ENCODE measurements at regions not wholly inside any gene's neighbourhood (a gene's known extent, or its start where the extent isn't known, plus 50 kb on each side); places are given as distances from the start of the nearest gene placed in this dataset.
"Not testable (repeated sequence)": the region's sequence is repeated elsewhere in the genome, so short reads cannot be mapped to it uniquely, and the experiment has no call there.

DNA sequence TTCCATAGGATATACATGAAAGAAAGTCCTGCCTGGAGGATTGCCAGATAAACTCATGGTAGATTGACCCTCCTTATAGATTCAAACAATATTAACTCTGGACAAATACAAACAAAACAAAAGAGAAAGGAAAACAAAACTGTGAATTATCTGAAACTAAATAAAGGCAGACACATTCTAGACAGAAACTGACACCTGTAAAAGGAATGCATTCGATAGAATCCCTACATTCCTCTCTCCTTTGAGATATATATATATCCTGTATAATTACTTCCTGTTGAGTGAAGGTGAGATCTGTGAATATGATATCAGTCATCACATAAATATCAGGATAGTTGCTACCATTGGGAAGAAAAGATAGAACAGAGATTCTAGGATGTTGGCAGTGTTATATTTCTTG is 948.4 kb upstream of the ATXN7L3B start:
- DNase-seq: no peak

DNA sequence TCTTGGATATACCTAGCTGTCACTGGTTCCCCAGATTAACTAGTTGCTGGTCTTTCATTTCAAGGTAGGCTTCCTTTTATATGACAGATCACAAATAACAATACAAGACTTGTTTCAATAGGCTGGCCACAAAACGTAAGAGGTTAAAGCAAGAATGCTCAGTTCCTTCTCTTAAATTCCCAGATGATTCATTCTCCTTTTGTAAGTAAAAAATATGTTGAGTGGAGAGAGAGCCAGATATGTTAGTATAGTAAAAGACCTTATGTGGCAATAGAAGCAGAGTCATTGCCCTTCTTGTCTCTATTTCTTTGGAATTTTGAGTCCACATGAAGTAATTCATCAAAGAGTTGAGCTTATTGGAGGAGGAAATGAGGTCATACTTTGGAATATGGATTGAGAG is 939.0 kb upstream of the ATXN7L3B start:
- DNase-seq: no peak

DNA sequence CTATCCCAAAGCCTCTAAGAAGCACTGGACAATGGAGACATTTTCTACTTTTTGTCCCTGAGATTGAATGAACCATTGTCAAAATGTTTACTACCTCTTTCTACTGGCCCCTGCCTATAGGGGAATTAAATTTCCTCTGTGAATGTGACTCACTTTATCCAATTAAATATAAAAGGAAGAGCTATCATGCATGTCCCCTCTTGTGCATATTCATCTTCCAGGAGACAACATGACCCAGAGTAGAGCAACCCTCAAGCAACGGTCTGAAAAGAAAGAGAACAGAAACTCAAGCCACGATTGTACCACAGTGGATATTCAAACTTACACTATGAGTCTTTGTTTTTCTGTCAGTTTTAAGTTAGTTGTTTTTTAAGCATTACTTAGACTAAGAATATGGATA is 938.4 kb upstream of the ATXN7L3B start:
- no peak for DNase-seq

DNA sequence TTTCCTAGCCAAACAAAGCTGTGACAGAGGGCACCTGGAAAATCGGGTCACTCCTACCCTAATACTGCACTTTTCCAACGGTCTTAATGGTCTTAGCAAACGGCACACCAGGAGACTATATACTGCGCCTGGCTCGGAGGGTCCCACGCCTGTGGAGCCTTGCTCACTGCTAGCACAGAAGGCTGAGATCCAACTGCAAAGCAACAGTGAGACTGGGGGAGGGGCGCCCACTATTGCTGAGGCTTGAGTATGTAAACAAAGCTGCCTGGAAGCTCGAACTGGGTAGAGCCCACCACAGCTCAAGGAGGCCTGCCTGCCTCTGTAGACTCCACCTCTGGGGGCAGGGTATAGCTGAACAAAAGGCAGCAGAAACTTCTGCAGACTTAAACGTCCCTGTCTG is 931.7 kb upstream of the ATXN7L3B start:
- not testable (repeated sequence) for DNase-seq

DNA sequence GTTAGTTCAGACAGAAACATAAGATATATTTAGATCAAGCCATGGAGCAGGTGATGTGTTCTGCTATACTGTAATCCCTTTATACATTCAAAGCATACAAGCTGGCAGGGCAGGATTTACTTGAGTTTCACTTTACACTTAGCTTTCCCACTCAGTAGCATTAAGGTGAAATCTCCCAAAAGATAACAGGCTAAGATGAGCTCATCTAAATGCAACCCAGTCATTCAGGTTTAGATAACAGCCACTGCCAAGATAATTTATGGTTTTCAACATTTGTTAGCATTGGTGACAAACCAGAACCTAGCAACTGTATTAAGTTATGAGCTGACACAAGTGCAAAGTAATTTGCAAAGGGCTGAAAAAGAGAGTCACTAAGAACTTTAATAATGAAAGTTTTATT is 925.1 kb upstream of the ATXN7L3B start:
- no peak for DNase-seq

DNA sequence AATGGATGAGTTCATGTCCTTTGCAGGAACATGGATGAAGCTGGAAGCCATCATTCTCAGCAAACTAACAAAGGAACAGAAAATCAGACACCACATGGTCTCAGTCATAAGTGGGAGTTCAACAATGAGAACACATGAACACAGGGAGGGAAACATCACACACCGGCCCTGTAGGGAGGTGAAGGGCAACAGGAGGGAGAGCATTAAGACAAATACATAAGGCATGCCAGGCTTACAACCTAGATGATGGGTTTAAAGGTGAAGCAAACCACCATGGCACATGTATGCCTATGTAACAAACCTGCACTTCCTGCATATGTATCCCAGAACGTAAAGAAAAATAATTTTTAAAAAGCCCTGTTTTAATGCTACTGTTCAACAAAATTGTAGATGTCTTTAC is 914.2 kb upstream of the ATXN7L3B start:
- no peak for DNase-seq

DNA sequence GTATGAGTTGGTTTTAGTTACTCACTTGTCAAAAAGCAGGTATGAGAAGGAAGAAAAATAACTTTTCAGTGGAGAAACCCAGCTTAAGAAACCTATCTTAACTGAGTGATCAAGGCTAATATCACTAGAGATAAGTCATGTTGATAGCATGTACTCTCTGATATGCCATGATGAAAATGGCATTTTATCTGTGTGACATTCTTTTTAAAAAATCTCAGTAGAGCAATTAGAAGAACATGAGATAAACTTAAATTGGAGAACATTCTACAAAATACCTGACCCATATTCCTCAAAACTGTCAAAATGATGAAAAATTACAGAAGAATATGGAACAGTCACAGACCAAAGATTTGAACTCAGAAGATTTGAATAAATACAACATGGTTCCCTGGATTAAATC is 912.4 kb upstream of the ATXN7L3B start:
- DNase-seq: no peak

DNA sequence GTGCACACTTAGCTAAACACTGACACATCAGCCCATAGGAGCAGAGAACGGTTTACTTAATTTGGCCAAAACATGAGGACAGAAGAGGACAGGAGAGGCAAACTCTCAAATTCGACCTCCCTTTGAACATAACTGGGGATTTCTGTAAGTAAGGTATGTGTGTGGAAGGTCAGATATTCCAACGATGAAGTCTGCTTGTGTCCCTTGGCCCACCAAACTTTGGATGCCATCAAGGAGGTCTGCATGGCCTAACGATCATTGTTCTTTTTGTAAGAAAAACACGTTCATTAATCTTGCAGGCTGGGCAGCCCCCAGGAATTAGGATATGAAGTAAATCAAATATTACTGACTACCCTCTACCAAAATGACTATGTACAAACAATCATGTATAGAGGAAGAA is 908.5 kb upstream of the ATXN7L3B start:
- DNase-seq: no peak

DNA sequence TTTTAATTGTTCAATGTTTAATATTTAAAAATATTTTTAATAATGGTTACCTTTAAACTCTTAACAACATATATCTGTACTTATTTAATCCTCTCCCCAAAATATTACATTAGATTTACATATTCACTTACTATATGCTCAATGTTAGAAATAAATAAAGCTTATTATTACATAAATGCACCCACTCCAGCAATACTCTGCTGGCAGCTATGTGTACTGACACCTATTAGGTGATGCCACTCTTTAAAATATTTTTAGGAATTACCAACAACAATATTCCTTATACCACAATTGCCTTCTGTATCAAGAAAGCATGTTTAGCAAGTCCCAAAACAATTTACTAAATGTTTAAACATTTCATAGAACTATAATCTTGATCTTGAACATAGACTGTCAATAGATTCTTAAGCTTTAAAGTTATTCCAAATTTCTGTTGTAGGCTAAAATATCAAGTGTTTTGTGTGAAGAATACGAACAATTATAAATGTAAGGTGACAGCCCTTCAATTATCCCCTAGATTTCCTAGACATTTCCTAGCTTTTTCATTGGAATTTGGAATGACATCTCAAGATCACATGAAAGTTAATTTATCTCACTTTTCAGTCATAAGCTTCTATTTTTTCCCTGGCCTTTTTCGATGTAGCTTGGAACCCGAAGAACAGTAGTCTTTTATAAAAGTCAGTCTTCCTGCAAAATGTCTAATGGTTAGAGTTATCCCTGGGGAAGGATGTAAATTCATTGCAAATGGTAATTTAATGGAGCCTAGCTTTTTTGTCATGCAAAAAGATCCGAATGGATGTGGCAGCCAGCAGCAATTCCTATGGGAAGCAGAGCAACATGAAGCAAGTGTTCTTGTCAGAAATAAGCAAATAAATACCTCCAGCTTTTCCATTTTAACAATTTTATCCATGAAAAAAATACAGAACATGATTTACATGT is 907.5 kb upstream of the ATXN7L3B start:
- no peak for DNase-seq

DNA sequence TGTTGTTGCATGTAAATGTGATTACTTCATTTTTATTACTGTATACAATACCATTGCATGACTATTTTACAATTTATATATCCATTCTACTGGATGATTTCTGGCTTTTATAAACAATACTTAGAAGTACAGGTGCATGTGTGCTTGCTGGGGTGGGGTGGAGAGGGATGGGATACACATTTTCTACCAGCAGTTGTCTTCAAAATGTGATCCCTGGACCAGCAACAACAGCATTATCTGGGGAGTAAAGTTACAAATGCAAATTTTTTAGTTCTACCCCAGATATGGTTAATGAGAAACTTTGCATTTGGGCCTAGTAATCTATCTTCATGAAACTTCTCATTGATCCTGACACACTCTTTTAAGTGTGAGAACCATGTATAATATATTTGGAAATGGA is 905.4 kb upstream of the ATXN7L3B start:
- DNase-seq: no peak

DNA sequence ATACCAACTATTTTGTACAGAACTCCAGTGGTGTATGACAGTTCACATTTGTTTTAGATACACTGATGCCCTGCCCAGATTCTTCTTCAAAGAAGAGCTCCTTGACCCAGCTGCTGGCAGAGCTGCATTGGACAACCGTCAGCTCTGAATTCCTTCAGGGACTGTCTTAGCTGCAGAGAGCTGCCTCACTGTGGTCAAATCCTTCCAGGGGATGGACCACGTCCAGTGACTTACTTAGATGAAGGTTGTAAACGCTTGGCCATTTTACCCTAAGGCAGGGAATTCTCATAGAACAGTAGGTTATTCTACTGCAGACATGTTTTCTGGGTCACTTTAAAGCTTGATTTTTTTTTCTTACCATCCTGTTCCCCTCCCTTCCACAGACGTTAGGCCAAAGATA is 905.0 kb upstream of the ATXN7L3B start:
- DNase-seq: no peak

DNA sequence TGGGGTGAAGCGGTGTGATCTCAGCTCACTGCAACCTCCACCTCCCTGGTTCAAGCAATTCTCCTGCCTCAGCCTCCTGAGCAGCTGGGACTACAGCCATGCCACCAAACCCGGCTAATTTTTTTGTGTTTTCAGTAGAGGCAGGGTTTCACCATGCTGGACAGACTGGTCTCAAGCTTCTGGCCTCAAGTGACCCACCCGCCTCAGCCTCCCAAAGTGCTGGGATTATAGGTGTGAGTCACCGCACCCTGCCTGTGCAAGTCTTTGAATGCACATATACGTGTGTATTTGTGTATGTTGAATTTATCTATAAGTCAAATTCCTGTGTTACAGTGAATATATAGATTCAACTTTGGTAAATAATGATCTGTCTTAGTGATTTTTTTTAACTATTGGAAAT is 898.2 kb upstream of the ATXN7L3B start:
- DNase-seq: not testable (repeated sequence)

DNA sequence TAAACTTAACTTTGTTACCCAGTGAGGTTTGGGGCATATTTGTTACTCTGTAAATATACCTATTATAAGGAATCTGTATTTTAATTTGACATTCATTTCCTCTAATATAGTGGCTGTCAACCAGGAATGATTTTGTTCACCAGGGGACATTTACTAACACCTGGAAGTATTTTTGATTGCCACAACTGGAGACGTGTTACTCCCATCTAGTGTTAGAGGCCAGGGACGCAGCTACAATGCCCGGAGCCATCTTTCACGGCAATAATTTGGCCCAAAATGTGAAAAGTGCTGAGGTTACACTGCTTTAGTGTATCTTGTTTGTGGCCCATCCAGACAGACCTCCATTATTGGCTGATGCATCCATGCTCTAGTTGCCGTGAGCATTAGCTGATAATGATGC is 881.3 kb upstream of the ATXN7L3B start:
- no peak for DNase-seq

DNA sequence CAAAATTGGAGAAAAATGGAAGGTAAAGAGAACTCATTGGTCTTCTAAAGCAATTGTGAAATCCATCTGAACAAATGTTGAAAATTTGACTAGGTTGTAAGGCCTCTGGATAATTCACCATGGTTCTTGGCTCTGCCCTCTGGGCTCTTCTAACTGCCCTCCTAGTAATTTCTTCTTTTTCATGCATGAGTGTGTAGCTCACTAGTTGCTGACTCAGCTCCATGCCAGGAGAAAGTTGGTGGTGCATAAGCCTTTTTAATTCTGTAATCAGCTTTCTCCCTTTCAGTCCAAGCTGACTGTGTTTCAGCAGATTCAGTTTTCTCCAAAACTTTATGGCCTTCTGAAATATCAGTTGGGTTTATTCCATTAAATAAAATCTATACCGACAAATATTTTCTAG is 877.8 kb upstream of the ATXN7L3B start:
- DNase-seq: no peak

DNA sequence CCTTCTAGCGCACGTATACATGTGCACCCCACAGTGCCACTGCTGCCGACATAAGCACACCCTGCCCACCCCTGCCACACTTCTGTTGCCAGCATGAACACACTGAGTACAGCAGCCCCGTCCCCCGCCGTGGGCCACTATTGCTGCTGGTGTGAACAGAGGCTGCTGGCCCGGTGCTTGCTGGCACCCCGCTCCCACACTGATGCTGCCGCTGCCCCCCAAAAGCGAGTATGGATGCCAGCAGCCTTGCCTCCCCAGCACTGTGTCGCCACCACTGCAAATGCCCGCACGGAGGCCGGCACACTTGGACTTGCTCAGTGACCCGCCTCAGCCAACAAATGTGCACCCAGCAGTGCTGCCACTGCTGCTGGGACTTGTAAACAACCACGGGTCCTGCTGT is 872.4 kb upstream of the ATXN7L3B start:
- no peak for DNase-seq

DNA sequence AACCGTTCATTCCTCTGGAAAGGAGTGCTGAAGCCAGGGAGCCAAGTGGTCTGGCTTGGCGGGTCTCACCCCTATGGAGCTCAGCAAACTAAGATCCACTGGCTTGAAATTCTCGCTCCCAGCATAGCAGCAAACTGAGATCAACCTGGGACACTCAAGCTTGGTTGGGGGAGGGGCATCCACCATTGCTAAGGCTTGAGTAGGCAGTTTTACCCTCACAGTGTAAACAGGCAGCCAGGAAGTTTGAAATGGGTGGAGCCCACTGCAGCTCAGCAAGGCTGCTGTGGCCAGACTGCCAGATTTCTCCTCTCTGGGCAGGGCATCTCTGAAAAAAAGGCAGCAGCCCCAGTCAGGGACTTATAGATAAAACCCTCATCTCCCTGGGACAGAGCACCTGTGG is 866.1 kb upstream of the ATXN7L3B start:
- not testable (repeated sequence) for DNase-seq

DNA sequence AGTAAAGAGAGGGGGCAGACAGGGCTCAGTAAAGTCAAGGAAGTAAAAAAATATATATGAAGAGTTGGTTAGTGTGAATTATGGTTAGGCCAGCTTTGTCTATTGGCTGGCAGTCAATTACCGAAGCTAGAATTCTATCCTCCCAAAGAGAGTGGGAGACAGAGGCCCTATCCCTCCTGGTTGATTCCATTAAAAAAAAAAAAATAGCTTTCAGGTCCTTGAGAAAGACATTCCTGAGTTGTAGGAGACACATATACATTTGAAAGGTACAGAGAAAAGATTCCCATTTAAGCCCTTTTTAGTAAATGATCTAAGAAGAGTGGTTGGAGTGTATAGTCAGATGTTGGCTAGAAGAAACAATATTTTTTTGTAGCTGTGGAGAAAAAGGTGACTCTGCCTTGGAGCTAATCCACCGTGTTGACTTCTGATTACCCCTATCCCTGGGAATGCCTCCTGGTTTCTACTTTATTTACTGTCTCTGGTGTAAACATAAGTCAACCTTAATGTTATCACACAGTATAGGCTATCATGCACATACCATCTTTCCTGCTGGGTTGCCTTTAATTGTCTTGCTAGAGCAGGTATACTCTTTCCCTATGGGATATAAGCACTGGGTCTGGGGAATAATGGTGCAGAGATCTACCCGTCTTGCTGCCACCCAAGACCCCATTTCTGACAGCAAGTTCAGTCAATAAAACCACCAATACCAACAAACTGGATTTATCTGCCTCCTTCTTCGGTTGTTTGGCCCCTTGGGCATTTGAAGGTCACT is 859.9 kb upstream of the ATXN7L3B start:
- no peak for DNase-seq

DNA sequence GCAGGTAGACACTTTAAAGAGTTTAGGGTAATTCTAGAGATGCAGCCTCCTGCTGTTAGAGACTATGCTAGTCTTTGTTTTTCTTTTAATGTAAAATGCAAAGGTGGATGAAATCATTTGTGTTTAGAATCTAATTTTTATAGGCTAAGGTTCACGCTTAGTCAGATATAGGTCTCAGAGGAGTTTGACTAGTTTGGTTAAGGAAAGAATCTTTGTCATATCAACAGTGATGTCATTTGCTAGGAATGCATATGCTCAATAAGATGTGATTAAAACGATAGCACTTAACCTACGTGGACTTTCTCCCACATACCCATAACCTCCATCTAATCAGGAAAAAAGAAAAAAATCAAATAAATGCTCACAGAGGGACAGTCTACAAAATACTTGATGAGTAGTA is 859.3 kb upstream of the ATXN7L3B start:
- no peak for DNase-seq

DNA sequence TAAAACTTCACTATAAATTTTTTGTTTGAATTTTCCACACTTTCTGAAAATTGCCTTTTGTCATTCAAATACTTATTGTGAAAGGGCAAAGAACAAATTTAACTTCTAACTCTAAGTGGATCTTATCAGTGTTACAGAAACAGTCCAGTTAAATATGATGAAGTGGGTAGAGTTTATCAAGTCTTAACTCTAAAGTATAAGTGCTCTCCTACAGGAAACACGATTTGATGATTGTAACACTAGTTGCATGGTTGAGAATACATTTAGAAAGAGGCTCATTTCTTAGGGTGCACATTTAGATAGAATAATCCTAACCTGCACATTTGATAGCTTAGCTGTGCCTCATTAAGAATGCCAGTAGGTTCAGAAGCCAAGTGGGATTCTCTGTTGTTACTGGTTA is 838.3 kb upstream of the ATXN7L3B start:
- no peak for DNase-seq

DNA sequence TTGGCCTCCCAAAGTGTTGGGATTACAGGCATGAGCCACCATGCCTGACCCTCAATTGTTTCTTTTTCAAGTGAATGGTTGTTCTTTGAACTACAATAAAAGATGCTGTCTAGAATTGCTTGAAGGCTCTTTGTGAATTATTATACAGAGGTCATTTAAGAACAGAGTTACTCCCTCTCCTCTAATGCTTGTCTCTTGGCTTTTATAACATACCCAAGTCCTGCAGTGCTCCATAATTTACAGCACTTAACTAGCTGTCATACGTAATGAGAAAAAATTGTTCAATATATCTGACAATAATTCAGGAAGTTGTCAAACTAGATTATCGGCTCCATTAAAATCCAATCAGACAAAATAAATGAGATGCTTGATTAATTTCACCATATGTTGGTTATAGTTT is 823.0 kb upstream of the ATXN7L3B start:
- no peak for DNase-seq

DNA sequence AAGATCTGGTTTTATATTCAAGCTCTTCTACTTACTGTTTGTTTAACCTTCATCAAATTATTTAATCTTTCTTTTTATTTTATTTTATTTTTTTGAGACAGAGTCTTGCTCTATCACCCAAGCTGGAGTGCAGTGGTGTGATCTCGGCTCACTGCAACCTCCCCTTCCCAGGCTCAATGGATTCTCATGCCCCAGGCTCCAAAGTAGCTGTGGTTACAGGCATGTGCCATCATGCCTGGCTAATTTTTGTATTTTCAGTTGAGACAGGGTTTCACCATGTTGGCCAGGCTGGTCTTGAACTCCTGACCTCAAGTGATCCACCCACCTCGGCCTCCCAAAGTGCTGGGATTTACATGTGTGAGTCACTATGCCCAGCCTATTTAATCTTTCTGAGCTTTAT is 821.5 kb upstream of the ATXN7L3B start:
- not testable (repeated sequence) for DNase-seq

DNA sequence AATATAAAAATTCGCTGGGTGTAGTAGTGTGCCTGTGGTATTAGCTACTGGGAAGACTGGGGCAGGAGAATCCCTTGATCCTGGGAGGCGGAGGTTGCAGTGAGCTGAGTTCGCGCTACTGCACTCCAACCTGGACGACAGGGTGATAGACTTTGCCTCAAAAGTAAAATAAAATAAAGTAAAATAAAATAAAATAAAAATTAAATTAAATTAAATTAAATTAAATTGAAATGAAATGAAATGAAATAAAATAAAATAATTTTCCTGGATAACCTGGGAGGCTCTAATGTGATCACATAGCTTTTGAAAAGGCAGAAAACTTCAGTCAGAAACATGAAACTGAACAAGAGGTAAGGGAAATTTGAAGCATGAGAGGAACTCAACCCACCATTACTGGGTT is 818.4 kb upstream of the ATXN7L3B start:
- no peak for DNase-seq

DNA sequence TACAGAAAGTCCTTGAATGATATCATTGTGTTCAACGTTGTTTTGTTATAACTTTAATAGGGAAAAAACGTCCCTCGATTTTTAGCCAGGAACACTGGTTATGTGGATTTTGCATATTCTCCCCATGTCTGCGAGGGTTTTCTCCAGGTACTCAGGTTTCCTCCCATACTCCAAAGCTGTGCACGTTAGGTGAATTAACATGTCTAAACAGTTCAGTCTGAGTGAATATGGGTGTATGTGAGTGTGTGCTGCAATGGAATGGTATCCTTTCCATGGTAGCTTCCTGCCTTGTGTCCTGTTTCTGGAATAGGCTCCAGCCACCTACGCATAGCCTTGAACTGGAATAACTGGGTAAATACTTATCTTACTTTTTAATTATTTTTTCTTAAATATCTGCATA is 810.8 kb upstream of the ATXN7L3B start:
- DNase-seq: no peak

DNA sequence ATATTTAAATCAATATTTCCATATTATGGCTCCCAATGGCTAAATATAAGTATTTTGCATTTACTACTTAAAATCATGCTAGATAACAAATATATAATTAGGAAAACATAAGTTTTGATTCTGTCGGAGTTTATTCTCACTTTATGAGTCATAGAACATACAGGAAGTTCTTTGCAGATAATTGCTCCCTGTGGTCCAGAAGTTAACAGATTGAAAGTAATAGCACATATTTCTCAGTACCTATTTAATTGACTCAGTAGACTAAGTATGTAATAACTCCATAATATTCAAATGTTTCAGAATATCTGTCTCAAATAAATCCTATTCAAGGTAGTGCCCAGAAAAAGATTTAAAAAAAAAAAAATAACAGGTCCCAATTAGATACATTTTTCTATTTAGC is 806.0 kb upstream of the ATXN7L3B start:
- DNase-seq: no peak
